Chondrocyte (in vitro differentiated cells): ENCODE measurements at regions not wholly inside any gene's neighbourhood (a gene's known extent, or its start where the extent isn't known, plus 50 kb on each side); places are given as distances from the start of the nearest gene placed in this dataset.

ENCODE experiments used
- DNase-seq: peaks from one replicate; pipeline ENCODE4 v3.0.0; 2021; ENCODE audit warnings: mixed read lengths, low spot score
- H3K27ac Mint-ChIP-seq: one replicate; pipeline ENCODE4 v1.8.0; 2021; ENCODE audit warnings: mild to moderate bottlenecking, moderate library complexity, mixed read lengths; ENCODE audit not compliant: unreplicated experiment
- H3K27me3 Mint-ChIP-seq: 2 replicates; pipeline ENCODE4 v1.8.0; 2021; ENCODE audit warnings: low read depth, mixed read lengths
- H3K36me3 Mint-ChIP-seq: 2 replicates; pipeline ENCODE4 v1.8.0; 2021; ENCODE audit warnings: low read depth, mixed read lengths
- H3K4me1 Mint-ChIP-seq: 2 replicates; pipeline ENCODE4 v1.8.0; 2021; ENCODE audit warnings: low read depth, mild to moderate bottlenecking, mixed read lengths
- H3K4me3 Mint-ChIP-seq: one replicate; pipeline ENCODE4 v1.8.0; 2021; ENCODE audit warnings: mild to moderate bottlenecking, moderate library complexity, mixed read lengths; ENCODE audit not compliant: unreplicated experiment
- H3K9me3 Mint-ChIP-seq: 2 replicates; pipeline ENCODE4 v1.8.0; 2021; ENCODE audit warnings: low read depth, mixed read lengths
- TF ChIP-seq, protein P1 (sequence below): fragments of 200-600 bp; sonication (generic); IDR thresholded peaks from 2 replicates; pipeline ENCODE4 v1.5.0; 2021; ENCODE audit warnings: antibody characterized with exemption, mild to moderate bottlenecking, moderate library complexity

- Mint-ChIP-seq H3K36me3 (no peaks in the 10 kb centered on the region), H3K4me1 (no peaks in the 10 kb centered on the region), H3K27ac (no peak overlapping the region), H3K9me3 (peaks cover 44% of the 10 kb centered on the region), H3K4me3 (no peak overlapping the region), H3K27me3 (no peaks in the 10 kb centered on the region)
- no peak for DNase-seq
- TF ChIP-seq, protein P1, sequence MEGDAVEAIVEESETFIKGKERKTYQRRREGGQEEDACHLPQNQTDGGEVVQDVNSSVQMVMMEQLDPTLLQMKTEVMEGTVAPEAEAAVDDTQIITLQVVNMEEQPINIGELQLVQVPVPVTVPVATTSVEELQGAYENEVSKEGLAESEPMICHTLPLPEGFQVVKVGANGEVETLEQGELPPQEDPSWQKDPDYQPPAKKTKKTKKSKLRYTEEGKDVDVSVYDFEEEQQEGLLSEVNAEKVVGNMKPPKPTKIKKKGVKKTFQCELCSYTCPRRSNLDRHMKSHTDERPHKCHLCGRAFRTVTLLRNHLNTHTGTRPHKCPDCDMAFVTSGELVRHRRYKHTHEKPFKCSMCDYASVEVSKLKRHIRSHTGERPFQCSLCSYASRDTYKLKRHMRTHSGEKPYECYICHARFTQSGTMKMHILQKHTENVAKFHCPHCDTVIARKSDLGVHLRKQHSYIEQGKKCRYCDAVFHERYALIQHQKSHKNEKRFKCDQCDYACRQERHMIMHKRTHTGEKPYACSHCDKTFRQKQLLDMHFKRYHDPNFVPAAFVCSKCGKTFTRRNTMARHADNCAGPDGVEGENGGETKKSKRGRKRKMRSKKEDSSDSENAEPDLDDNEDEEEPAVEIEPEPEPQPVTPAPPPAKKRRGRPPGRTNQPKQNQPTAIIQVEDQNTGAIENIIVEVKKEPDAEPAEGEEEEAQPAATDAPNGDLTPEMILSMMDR, result no peak
Observed at GRCh38 chr10:108785011-108785410, 1138.3 kb downstream of the XPNPEP1 start.

- Mint-ChIP-seq H3K36me3 (no peaks in the 10 kb centered on the region), H3K27me3 (no peaks in the 10 kb centered on the region), H3K27ac (no peak overlapping the region), H3K4me1 (no peaks in the 10 kb centered on the region), H3K4me3 (no peak overlapping the region), H3K9me3 (peaks cover 44% of the 10 kb centered on the region)
- TF ChIP-seq, protein P1, result no peak
- no peak for DNase-seq
Observed at GRCh38 chr10:108784534-108784933, 1138.8 kb downstream of the XPNPEP1 start.

GRCh38 chr10:108783897-108784296 lies 1139.4 kb downstream of the XPNPEP1 start:
- Mint-ChIP-seq H3K4me3 (no peak overlapping the region), H3K27ac (no peak overlapping the region), H3K36me3 (no peaks in the 10 kb centered on the region), H3K4me1 (no peaks in the 10 kb centered on the region), H3K9me3 (peaks cover 46% of the 10 kb centered on the region), H3K27me3 (no peaks in the 10 kb centered on the region)
- no peak for DNase-seq
- TF ChIP-seq, protein P1, result peak; percentile 21

DNA sequence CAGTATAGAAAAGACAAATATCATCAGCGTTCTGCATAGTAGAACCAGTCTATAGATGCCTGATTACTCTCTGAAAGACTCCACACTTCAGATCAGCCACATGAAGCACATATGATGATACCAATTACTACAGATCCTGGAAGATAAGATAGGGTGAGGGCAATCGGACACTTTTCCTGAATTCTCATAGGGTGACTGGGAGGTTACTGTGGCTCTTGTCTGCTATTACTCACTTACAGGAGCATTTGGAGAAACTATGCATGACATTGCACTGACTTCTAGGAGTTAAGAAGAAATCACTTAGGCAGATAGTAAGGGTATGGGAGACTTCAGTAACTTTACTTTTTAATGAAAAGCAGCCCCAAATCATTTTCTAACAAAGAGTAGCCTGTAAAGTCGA lies 1140.9 kb downstream of the XPNPEP1 start:
- H3K4me1 Mint-ChIP-seq, result no peaks in the 10 kb centered on the region
- no peaks in the 10 kb centered on the region for H3K36me3 Mint-ChIP-seq
- TF ChIP-seq, protein P1, result no peak
- H3K4me3 Mint-ChIP-seq, result no peak overlapping the region
- H3K27me3 Mint-ChIP-seq, result no peaks in the 10 kb centered on the region
- no peak for DNase-seq
- no peak overlapping the region for H3K27ac Mint-ChIP-seq
- H3K9me3 Mint-ChIP-seq, result peaks cover 40% of the 10 kb centered on the region

DNA sequence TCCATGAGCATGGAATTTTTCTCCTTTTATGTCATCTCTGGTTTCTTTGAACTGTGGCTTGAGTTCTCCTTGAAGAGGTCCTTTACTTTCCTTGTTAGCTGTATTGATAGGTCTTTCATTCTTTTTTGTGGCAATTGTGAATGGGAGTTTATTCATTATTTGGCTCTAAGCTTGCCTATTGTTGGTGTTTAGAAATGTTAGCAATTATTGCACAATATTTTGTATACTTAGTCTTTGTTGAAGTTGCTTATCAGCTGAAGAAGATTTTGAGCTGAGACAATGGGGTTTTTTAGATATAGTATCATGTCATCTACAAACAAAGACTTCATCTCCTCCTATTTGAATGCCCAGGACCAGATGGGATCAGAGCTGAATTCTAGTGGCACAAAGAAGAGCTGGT lies 1143.8 kb downstream of the XPNPEP1 start:
- peaks cover 18% of the 10 kb centered on the region for H3K9me3 Mint-ChIP-seq
- no peaks in the 10 kb centered on the region for H3K36me3 Mint-ChIP-seq
- H3K4me3 Mint-ChIP-seq, result no peak overlapping the region
- no peak for DNase-seq
- H3K27me3 Mint-ChIP-seq, result no peaks in the 10 kb centered on the region
- no peaks in the 10 kb centered on the region for H3K4me1 Mint-ChIP-seq
- H3K27ac Mint-ChIP-seq, result no peak overlapping the region
- TF ChIP-seq, protein P1, result no peak
